HG02642 (cell line): ENCODE measurements at regions not wholly inside any gene's neighbourhood (a gene's known extent, or its start where the extent isn't known, plus 50 kb on each side); places are given as distances from the start of the nearest gene placed in this dataset.
A peak's percentile ranks its signal among the peaks of the same experiment; 100 is the strongest.

ENCODE experiments used
- ATAC-seq: cut with Tn5 transposase; IDR thresholded peaks from one replicate; pipeline ENCODE4 v1.9.1; 2021; ENCODE audit warnings: mild to moderate bottlenecking; ENCODE audit not compliant: unreplicated experiment, poor library complexity

DNA sequence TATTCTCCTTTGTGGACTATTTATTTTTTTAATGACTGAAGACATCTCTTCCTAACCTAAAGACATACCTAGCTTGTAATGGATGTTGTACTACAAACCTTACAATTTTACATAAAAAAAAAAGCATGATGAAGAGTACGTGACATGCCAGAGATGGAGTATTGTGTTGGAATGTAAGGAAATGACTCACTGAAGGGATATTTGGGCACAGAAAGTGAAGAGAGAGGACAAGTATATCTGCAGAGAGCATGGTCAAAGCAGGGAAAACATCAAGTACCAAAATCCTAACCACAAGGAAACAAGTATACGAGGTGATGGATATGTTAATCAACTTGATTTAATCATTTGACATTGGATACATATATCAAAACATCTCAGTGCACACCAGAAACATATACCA, 1051.4 kb upstream of the PRKX start:
- ATAC-seq, result no peak

DNA sequence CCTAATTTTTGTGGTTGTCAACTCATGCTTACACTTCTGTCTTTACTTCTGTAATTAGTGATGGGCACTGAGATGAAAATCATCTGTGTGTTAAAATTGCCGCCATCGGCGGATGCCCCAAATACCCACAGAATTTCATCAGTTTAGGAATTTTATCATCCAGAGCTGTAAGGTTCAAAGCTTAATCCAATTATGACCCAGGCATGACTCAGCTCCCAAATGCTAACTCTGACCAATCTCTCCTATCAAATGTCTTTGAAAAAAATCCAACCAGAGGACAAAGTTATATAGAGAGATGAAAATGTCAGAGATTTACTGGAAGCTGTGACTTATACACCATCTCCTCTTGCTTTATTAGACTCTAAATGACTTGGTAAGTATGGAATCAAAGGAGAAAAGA, 1048.7 kb upstream of the PRKX start:
- ATAC-seq, result no peak

DNA sequence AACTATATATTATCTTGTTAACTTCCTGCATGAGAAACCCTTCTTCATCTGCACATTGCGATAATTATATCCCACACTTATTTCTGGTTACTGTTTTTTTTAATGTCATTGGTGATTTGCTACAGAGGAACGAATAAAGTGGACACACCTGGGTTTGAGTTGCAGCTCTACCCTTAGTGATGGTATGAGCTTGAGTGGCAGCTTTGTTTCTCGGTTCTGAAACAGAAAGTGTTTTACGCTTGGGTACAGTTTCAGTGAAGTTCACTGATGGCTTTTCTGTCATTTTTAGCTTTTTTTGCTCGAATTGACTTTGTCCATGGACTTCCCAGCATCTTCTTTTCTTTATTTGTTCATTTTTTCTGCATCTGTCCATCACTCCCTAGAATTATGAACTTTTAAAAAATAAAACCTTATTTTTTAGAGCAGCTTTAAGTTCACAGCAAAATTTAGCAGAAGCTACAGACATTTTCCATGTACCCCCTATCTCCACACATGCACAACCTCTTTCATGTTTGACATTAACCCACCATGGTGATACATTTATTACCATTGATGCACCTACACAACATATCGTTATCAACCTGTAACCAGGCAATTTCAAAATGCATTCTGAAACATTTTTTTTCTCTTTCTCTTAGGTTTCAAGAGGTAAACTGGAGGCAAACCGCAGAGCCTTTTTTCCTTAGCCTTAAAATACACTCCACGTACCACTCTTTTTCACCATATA, 1041.6 kb upstream of the PRKX start:
- ATAC-seq, result peak; percentile 94

DNA sequence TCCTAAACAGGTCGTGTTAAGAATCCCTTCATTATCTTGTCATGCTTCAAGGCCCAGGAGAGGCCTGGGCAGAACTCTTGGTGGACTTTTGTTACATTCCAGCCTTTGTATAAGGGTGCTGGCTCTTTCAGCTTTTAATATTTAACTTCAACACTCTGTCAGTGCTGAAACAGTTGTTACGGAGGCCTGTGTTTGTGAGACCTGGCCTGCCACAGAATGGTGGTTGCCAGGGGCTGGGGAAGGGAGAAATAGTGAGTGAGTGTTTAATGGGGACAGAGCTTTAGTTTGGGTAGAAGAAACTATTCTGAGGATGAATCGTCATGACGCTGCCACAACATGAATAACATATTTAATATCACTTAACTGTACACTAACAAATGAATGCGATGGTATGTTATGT, 1027.6 kb upstream of the PRKX start:
- no peak for ATAC-seq

DNA sequence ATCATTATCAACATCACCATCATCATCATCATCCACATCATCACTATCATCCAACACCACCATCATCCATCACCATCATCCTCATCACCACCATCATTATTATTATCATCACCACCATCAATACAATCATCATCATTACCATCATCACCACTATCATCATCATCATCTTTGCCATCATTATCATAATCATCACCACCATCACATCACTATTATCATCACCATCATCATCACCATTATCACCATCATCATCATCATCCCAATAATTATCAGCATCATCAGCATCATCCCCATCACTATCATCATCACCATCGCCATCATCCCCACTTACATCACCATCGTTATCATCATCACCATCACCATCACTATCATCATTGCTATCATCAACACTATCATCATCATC, 1021.9 kb upstream of the PRKX start:
- ATAC-seq, result no peak

DNA sequence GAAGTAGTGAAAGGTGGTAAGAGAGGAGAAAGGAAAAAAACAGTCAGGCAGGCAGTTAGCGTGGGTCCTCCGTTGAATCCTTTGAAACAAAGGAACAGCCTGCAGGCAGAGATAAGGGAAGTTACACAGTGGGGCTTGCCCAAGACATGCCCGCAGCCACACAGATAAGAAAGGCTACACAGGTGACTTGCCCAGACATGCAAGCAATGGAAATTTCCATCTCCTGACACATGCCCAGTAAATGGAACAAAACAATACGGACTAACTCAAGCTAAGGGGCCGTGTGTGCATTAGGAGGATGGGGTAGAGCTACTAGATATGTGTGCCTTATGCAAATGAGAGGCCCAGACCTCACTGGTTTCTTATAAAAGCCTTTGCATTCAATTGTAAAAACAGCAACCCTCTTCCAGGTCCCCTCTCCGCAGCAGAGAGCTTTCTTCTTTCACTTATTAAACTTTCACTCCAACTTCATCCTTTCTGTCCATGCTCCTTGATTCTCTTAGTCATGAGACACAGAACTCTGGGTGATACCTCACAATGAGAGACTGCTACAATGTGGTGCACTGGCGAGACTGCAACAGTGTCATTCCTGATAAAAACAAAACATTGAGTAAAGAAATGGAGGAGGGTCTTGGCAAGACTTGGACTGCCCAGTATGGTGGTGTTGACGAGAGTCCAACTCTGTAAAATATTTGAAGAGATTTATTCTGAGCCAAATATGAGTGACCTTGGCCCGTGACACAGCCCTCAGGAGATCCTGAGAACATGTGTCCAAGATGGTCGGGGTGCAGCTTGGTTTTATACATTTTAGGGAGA, 997.4 kb upstream of the PRKX start:
- ATAC-seq, result no peak

DNA sequence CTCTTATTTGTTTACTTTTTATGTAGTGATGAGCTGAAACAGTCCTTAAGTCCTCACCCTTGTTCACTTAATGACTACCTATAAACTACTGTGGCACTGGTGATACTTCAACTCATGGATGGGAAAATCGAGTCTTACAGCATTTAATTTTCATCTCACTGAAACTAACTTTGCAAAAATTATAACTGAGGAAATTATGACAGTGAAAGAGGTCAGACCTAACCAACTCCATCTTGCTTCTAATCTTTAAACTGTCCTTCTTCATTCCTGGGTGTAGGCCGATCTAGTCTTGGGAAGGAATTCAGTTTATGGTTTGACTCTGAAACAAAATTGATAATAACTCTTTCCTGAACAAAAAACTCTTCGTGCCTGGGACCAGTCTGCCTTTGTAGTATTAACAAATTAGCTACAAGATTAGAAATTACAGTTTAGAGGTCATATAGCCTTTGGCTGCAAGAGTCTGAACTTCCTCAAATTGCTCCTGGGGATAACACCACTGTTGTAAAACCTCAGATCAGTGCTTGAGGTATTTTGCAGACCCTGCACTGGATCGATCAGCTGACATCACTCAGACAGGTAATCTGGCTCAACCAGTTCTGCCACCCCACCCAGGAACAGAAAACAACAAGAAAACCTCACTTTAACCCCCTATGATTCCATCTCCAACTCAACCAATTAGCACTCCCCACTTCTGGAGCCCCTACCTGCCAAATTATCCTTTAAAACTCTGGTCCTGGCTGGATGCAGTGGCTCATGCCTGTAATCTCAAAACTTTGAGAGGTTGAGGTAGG, 995.7 kb upstream of the PRKX start:
- no peak for ATAC-seq

DNA sequence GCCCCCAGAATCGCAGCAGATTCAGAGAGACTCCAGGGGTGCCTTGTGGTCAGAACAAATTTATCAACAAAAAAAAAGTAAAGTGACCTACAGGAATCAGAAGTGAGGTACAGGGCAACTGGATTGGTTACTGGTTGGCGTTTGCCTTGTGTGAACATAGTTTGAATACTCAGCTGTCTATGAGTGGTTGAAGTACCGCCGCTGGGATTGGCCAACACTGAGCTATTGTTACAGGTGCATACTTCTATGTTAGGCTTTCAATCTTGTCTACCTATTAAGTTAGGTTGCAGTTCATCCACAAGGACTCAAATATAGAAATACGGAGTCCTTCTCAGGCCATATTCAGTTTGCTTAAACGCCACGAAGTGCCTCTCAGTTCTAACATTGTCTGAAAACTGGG, 993.5 kb upstream of the PRKX start:
- no peak for ATAC-seq

DNA sequence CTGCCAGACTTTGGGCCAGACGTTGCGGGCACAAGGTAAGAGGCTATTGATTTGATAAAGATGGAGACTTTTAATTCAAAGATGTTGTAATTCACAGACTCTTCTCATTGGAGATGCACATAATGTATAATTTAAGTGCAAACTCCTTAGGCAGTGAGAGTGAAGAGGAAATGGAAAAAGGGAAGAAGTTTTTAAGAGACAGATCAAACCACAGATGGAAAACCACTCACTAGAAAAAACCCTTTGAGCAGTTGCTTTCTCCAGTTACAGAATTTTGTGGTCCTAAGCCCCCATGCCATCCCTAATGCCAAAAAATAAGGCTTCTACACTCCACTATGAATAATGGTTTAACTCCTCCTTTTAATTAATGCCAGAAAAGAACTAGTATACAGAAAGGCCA, 977.1 kb upstream of the PRKX start:
- no peak for ATAC-seq

DNA sequence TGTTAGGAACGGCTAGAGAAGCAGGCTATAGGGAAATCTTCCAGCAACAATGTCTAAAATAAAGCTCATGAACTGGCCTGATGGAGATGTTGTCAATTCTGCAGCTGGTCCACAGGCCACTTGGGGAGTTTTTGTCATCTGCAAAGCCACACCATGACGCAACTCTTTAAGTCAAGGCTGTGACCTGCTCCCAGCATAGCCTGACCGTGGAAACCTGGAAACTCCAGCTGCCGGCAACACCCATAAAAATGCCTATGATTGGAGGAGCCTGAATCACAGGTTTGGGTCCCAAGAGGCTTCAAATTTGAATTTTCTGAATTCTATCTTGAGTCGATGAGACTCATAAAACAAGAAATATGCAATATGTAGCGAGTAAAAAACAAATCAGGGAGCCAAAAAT, 969.2 kb upstream of the PRKX start:
- no peak for ATAC-seq

DNA sequence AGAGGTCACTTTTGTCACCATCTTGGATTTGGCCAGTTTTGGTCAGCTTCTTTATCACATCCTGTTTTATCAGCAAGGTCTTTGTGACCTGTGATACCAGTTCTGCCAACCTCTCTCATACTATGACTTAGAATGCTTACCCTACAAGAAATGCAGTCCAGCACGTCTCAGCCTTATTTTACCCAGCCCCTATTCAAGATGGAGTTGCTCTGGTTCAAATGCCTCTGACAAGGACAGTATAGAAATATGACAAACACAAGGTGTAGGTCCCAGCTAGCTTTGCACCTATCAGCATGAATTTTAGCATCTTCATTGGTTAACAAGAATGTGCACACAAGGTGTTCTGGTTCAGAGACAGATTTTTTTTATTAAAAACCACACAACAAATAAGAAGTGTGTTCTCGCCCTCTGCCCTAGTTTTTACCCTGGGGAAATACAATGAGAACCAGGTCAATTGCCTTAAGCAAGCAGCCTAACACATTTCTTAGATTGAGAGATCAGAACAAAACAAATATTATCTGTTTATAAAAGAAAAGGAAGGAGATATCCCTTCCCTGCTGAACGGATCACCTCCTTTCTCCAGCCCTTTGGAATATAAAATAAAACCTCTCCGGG, 962.3 kb upstream of the PRKX start:
- no peak for ATAC-seq

DNA sequence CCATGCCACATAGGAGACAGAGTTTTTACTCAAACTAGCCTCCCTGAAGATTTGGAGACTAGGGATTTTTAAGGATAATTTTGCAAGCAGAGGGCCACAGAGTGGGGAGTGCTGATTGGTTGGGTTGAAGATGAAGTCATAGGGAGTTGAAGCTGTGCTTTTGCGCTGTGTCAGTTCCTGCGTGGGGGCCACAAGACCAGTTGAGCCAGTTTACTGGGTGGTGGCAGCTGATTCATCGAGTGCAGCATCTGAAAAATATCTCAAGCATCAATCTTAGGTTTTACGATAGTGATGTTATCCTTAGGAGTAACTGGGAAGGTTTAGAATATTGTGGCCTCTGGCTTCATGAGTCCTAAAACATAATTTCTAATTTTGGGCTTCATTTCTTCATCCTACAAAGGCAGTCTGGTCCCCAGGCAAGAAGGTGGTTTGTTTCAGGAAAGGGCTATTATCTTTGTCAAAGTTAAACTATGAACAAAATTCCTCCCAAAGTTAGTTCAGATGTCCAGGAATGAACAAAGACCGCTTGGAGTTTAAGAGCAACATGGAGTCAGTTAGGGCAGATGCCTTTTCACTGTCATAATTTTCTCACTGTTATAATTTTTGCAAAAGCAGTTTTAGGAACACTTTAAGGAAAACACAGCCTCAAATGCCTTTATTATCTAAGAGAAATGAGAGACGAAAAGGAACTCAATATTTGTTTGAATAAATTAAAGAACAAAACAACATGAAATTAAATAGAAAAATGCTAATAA, 960.8 kb upstream of the PRKX start:
- ATAC-seq, result no peak

DNA sequence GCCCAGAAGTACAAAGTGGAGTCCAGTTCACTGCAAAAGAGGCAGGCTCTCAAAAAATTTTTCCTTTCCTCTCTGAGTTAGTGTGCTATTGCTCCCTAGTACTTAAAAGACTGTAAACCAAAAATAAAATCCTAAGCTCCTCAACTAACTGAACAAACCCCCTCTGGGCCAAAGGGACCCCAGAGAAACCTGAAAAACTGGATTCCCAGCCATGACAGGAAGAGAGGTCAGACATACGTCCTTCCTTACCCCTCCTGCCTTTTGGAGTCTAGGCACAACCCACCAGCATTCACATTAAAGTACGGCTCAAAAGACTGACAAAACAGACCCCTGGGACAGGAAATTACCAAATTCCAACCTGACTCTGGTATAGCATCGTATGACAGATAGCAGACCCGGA, 957.9 kb upstream of the PRKX start:
- no peak for ATAC-seq

DNA sequence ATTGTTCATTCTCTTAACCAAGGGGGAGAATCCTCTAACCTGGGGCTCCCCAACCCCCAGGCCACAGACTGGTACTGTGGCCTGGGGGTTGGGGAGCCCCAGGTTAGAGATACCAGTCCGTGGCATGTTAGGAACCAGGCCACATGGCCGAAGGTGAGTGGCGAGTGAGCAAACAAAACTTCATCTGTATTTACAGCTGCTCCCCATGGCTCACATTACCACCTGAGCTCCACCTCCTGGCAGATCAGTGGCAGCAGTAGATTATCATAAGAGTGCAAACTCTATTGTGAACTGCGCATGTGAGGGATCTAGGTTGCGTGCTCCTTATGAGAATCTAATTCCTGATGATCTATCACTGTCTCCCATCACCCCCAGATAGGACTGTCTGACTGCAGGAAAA, 957.2 kb upstream of the PRKX start:
- no peak for ATAC-seq

DNA sequence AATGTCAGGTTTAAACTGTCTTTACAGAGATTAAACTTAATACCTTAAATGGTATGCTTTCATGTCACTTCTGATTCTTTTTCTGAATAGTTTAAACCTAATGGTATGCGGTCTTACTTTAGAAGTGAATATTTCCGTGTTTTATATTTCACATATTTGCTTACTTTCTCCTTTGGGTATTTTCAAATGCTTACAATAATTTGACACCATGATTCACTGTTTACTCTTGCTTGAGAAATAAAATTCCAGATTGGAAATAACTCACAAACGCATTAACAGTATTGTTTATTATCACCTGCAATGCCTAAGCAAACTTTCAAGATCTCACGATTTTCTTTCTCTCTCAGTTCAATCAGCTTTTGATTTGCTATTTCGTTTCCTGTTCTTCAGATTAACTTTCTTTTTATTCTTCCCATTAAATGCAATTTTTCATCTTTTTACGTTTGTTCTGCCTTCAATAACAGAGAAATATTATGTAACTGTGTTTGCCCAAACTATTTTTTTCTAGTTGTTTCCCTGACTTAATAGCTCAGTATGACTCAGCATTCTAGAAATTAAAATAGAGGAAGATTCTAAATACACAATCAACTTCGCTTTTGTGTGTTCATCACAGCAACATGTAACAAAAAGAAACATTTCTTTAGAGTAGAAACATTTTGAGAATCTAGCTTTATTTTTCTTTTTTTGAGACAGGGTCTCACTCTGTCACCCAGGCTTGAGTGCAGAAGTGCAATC, 955.5 kb upstream of the PRKX start:
- no peak for ATAC-seq

DNA sequence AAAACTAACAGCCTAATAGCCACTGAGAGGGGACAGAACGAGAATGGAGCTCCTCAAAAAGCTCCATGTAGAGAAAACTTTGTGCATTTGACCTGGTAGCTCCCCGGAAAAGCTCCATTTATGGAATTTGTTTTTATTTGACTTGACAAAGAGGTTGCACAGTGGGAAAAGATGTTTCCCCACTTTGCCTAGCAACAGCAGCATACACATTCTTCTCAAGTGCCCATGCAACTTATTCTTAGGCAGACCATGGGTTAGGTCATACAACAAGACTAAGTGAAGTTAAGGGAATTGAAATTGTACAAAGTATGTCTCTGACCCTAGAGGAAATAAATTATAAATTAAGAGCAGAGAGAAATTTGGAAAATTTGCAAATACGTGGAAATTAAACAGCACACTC, 949.6 kb upstream of the PRKX start:
- no peak for ATAC-seq

DNA sequence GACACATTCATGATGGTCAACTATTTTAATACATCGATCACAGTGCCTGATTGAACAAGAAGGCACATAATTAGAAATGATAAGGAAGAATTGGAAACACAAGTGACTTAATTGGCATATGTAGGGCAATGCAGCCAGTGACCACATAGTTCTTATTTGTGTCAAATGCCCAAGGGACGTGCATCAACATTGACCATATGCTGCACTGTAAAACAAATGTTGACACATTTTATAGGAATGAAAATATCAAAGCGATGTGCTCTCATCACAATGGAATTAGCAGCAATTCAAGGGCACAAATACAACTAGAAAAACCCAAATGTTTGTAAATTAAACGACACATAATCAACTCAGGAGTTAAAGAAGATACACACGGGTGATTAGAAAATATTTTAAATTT, 948.3 kb upstream of the PRKX start:
- ATAC-seq, result no peak

DNA sequence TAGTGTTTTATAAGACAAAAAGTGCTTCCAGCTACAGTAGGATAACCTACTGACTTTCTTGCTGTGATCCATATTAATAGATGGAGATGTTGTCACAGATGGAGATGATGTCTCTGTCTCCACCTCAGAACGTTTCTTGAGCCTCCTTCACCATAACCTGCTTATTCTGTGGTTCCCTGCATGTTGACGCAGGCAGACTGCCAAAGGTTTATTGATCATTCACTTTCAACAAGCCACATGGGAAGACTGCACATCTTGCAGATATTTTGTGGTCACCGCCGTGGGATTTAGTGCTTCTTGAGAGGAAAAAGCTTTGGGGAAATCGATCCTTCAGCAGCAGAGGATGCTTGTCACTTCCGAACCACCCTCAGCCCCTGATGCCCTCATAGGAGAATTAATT, 943.0 kb upstream of the PRKX start:
- no peak for ATAC-seq

DNA sequence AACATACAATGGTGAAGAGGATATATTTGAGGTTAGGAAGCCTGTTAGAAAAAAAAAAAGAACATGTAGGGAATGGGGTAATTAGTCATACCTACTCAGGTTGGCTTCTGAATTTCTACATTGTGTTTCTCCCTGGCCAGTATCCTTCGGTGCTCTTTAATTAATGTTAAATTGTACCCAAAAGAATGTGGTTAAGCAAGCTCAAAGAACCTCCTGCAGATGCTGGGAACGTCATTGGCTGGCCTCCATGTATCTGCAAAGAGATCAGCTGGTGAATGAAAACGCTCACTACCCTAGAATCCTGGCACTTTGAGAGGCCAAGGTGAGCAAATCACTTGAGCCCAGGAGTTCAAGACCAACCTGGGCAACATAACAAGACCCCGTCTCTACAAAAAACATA, 942.3 kb upstream of the PRKX start:
- ATAC-seq, result no peak
